ENCODE measurements at regions not wholly inside any gene's neighbourhood (a gene's known extent, or its start where the extent isn't known, plus 50 kb on each side); places are given as distances from the start of the nearest gene placed in this dataset.

GRCh38 chr6:170176898-170177771, 113.7 kb downstream of the DLL1 start:
- DNase-seq = no peak

- no peak for DNase-seq
Observed at GRCh38 chr6:170176136-170176897, 114.6 kb downstream of the DLL1 start.

GRCh38 chr6:170175644-170176135, 115.2 kb downstream of the DLL1 start:
- no peak for DNase-seq

DNA sequence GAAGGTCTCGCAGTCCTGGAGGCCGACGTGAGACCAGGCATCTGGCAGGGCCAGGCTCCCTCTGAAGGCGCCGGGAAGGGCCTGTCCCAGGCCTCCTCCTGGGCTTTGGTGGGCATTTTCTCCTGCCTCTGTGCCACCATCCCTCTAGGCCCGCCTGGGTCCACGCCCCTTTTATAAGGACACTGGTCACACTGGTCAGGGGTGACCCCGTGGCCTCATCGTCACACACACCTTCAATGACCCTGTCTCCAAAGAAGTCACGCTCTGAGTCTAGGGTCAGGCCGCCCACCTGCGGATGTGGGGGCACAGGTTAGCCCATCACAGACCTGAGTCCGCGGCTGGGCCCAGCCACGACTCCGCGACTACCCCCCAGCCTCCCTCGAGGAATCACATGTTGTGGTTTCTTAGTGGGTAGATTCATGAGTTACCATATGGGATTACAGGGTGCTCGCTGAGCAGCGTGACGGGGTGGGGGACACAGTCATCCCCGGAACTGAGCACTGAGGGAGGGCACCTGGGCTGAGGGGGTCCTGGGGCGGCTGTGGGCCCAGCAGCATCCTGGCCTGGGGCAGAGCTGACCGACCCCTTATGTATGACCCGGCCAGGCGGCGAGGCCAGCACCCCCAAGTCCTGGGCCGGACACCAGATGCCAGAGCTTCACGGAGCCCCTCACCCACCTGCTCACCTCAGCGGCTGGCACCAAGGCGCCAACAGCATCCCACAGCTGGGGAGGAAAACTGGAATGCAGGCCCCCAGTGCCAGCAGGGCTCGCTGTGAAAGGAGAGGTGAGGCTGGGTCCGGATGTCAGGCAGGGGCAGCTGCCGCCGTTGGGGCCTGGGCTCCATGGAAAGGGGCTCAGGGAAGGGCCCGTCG, 115.9 kb downstream of the DLL1 start:
- DNase-seq = no peak

GRCh38 chr6:170174124-170174770, 116.6 kb downstream of the DLL1 start:
- no peak for DNase-seq

- no peak for DNase-seq
Observed at GRCh38 chr6:170173335-170173881, 117.5 kb downstream of the DLL1 start.

GRCh38 chr6:170172825-170173256, 118.0 kb downstream of the DLL1 start:
- no peak for DNase-seq

DNA sequence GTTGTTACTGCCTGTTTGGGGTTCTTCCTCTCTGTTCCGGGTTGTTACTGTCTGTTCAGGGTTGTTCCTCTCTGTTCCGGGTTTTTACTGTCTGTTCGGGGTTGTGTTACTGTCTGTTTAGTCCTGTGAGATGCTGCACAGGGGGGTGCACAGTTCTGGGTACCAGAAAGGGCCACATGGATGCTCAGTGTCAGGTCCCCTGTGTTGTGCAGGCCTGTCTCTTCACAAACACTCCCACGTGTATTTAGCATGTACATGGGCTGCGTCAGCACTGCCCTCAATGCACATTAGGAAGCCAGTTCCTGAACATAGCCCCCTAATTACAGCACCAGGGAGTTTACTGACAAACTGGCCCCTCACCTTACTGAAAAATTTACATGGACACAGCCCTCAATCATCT, 118.5 kb downstream of the DLL1 start:
- DNase-seq = no peak

GRCh38 chr6:170167657-170168159, 123.2 kb downstream of the DLL1 start:
- DNase-seq = no peak

DNA sequence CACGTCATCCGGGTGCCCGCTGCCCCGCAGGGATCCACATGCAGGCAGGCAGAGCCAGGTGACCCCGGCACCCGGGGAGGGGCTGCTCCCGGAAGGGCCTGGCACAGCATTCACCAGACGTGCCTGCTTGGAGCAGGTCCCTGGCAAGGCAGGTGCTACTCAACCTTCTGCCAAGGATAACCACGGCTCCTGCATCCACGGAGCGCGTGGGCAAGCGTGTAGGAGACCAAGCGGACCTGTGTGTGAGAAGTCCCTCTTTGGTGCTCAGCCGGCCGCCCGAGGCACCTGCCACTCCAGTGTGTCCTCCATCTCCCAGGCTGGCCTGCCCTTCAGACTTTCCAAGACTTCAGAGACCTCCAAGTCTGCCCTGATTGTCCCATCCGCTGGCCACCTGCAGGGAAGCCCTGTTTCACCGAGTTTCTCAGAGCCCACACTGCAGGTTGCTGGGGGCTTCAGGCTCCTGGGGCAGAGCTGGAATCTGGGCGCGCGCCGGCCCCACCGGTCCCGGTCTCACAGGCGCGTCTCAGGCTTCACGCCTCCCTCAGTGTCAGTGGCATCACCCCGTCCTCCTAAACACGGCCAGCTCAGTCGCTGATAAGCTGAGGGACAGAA, 124.3 kb downstream of the DLL1 start:
- DNase-seq = no peak

DNA sequence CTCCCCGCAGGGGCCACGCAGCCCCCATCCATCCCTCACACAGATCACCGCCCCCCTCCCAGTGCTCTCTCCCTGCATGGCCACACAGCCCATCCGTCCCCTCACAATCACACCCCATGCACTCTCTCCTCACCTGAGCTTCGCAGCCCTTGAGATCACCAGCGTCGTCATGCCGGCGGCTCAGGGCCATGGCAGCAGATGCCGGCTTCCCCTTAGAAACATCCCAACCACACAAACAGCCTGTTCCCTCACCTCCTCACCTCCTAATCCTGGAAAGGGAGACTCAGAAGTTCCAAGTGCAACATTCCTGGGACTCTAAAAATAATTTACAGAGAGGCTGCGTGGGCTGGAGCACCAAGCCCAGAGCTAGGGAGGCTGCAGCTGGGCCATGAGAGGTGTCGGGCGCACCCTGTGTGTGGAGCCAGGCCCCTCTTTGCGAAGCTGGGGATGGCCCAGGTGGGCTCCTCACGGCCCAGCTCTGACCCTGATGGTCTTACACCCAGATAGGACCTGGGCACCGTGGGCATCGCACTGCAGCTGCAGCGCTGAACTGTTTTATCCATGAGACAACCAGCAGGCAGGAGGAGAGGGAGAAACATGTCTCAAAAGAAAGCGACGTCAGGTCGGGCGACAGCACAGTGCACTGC, 125.3 kb downstream of the DLL1 start:
- no peak for DNase-seq

DNA sequence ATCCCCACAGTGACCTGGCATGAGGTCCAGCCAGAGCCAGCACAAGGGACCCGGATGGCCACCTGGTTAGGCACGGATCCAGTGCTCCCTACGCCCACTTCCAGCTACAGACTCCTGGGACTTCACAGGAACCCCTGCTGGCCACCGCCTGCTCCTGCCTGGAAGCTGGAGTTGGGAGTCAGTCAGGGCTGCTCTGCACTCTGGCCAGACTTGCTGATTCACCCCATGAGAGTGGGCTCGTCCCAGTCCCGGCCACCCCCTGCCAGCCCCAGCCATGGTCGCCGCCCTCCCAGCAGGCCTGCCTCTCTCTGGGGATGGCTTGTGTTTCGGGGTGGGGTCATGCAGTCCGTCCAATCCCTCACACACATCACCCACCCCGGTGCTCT, 125.8 kb downstream of the DLL1 start:
- no peak for DNase-seq

DNA sequence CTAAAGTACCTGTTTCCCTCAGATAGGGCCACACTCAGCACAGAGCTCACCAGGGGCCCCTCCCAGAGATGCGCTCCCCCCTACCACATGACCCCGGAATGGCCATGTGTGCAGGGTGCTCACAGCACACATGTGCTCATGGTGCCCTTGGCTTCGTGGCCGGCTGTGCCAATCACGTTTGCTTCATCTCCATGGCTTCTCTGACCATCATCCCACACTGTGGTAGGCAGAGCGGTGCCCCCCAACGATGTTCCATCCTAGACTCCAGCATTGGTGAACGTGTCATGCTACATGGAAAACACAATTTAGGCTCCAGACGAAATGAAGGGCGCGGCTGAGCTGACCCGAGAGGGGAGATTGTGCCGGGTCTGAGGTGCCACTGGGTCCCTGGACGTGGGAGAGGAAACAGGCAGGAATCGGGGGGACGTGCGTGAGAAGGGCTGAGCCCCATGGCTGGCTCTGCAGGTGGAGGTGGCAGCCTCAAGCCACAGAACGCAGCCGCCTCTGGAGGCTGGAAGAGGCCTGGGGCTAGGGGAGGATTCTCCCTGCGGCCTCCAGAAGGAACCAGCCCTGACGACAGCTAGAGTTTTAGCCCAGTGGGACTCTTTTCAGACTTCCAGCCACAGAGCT, 126.5 kb downstream of the DLL1 start:
- DNase-seq = no peak

- no peak for DNase-seq
Observed at GRCh38 chr6:170163405-170164170, 127.3 kb downstream of the DLL1 start.

- no peak for DNase-seq
Observed at GRCh38 chr6:170162775-170163404, 128.0 kb downstream of the DLL1 start.

- no peak for DNase-seq
Observed at GRCh38 chr6:170162011-170162774, 128.7 kb downstream of the DLL1 start.

- DNase-seq = no peak
Observed at GRCh38 chr6:170160628-170161611, 130.0 kb downstream of the DLL1 start.

Data from KG1 (cell line).